HL-60 (cell line): ENCODE measurements at regions not wholly inside any gene's neighbourhood (a gene's known extent, or its start where the extent isn't known, plus 50 kb on each side); places are given as distances from the start of the nearest gene placed in this dataset.

ENCODE experiments used
- DNase-seq, 2 experiments: peaks; one replicate each; pipeline ENCODE4 v3.0.0-alpha.2; 2010 to 2020; ENCODE audit warnings: low read depth in 1 of 2, low spot score in 1 of 2
- H3K27ac ChIP-seq: fragments of 250-450 bp; sonication (Bioruptor Pico); replicated peaks from 2 replicates; pipeline ENCODE4 v1.5.1; 2020; ENCODE audit warnings: mild to moderate bottlenecking, moderate library complexity
- H3K27me3 ChIP-seq: fragments of 250-450 bp; sonication (Bioruptor Pico); 2 replicates; pipeline ENCODE4 v1.5.1; 2021; ENCODE audit warnings: mild to moderate bottlenecking, moderate library complexity; ENCODE audit not compliant: insufficient read depth, poor library complexity, severe bottlenecking
- H3K4me3 ChIP-seq: replicated peaks from 2 replicates; pipeline ENCODE4 v1.5.1; 2011; ENCODE audit warnings: mild to moderate bottlenecking, control low read depth, low read length; ENCODE audit not compliant: insufficient read depth
- CTCF ChIP-seq: IDR thresholded peaks from one replicate; pipeline ENCODE4 v1.5.1; 2011; ENCODE audit warnings: low read length, control low read depth, inconsistent platforms; ENCODE audit not compliant: insufficient read depth
- GABPA ChIP-seq: IDR thresholded peaks from 2 replicates; pipeline ENCODE4 v1.6.1; 2012; ENCODE audit warnings: low read depth
- POLR2AphosphoS5 ChIP-seq: IDR thresholded peaks from 2 replicates; pipeline ENCODE4 v1.6.1; 2012; ENCODE audit warnings: low read depth
- REST ChIP-seq: IDR thresholded peaks from 2 replicates; pipeline ENCODE4 v1.6.1; 2012; ENCODE audit warnings: low read depth; ENCODE audit not compliant: insufficient replicate concordance
- SPI1 ChIP-seq: IDR thresholded peaks from 2 replicates; pipeline ENCODE4 v1.6.1; 2012; ENCODE audit warnings: low read depth, mild to moderate bottlenecking, borderline replicate concordance

DNA sequence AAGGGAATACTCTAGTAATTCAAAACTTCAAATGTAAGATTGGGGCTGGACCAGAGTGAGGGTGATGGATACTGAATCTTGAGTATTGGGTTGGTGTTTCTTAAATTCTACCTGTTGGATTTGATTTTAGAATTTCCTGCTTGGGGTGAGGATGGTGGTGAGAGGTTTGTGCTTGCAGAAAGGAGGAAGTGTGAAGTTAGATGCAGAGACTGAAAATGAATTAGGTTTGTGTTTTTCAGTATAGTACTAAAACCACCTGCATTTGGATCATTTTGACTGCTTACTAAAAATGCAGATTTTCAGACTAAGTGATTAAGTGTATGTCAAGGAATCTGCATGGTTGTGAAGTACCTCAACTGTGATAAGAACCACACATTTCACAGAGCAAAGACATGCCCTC lies 131.5 kb upstream of the CENPE start:
- Histone ChIP-seq H3K27ac (no peak overlapping the region), H3K4me3 (no peak overlapping the region), H3K27me3 (no peaks in the 10 kb centered on the region)
- DNase-seq: no peak
- TF ChIP-seq REST: no peak
- TF ChIP-seq POLR2AphosphoS5: no peak
- no peak for TF ChIP-seq CTCF
- no peak for TF ChIP-seq SPI1
- no peak for TF ChIP-seq GABPA

- TF ChIP-seq GABPA (no peak), CTCF (no peak), SPI1 (no peak), REST (no peak), POLR2AphosphoS5 (no peak)
- no peak for DNase-seq
Observed at GRCh38 chr4:103324811-103325210, 126.7 kb upstream of the CENPE start.

GRCh38 chr4:103318327-103318726 lies 120.2 kb upstream of the CENPE start:
- no peak overlapping the region for H3K27ac ChIP-seq
- peaks cover 8% of the 10 kb centered on the region for H3K27me3 ChIP-seq
- TF ChIP-seq REST: no peak
- no peak overlapping the region for H3K4me3 ChIP-seq
- no peak for DNase-seq

More at GRCh38 chr4:103324811-103325210, 126.7 kb upstream of the CENPE start:
- no peak overlapping the region for H3K4me3 ChIP-seq
- no peak overlapping the region for H3K27ac ChIP-seq
- peaks cover 8% of the 10 kb centered on the region for H3K27me3 ChIP-seq

DNA sequence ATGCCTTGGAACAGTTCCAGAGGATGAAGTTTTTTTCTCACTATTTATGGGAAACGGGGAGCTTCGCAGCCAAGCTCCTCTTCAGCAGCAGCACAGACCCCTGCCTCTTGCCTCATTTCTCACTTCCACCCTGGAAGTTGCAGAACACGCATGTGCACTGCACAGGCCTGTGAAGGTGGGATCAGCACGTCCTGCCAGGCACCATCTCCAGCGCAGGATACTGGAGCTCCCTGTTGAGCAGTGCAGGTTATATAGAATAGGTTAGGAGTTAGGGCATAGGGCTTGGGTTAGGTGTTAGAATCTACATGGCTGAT lies 110.1 kb upstream of the CENPE start:
- DNase-seq: no peak
- Histone ChIP-seq H3K27me3 (no peaks in the 10 kb centered on the region), H3K4me3 (no peak overlapping the region), H3K27ac (no peak overlapping the region)
- no peak for TF ChIP-seq GABPA
- no peak for TF ChIP-seq POLR2AphosphoS5
- no peak for TF ChIP-seq CTCF
- TF ChIP-seq SPI1: no peak
- no peak for TF ChIP-seq REST
